ENCODE measurements at regions not wholly inside any gene's neighbourhood (a gene's known extent, or its start where the extent isn't known, plus 50 kb on each side); places are given as distances from the start of the nearest gene placed in this dataset.
"Not testable (repeated sequence)": the region's sequence is repeated elsewhere in the genome, so short reads cannot be mapped to it uniquely, and the experiment has no call there.

GRCh38 chr14:21941885-21942284 lies 268.3 kb upstream of the OR4E1 start:
- DNase-seq = no peak

GRCh38 chr14:21940887-21941856 lies 267.6 kb upstream of the OR4E1 start:
- DNase-seq = no peak

GRCh38 chr14:21939836-21940235 lies 266.2 kb upstream of the OR4E1 start:
- DNase-seq = no peak

GRCh38 chr14:21937996-21938395 lies 264.4 kb upstream of the OR4E1 start:
- no peak for DNase-seq

- no peak for DNase-seq
Measured at GRCh38 chr14:21933681-21934080, 260.1 kb upstream of the OR4E1 start.

GRCh38 chr14:21924479-21924878 lies 250.9 kb upstream of the OR4E1 start:
- no peak for DNase-seq

- DNase-seq = no peak
Measured at GRCh38 chr14:21923820-21924219, 250.2 kb upstream of the OR4E1 start.

- DNase-seq = no peak
Measured at GRCh38 chr14:21921453-21921852, 247.8 kb upstream of the OR4E1 start.

- no peak for DNase-seq
Measured at GRCh38 chr14:21917699-21918436, 244.2 kb upstream of the OR4E1 start.

- no peak for DNase-seq
Measured at GRCh38 chr14:21915826-21916225, 242.2 kb upstream of the OR4E1 start.

GRCh38 chr14:21913759-21914158 lies 240.1 kb upstream of the OR4E1 start:
- no peak for DNase-seq

GRCh38 chr14:21912367-21912766 lies 238.7 kb upstream of the OR4E1 start:
- DNase-seq = no peak

GRCh38 chr14:21911877-21912276 lies 238.3 kb upstream of the OR4E1 start:
- no peak for DNase-seq

GRCh38 chr14:21910260-21910659 lies 236.6 kb upstream of the OR4E1 start:
- no peak for DNase-seq

- no peak for DNase-seq
Measured at GRCh38 chr14:21902561-21903181, 229.1 kb upstream of the OR4E1 start.

GRCh38 chr14:21894898-21895194 lies 221.2 kb upstream of the OR4E1 start:
- DNase-seq = not testable (repeated sequence)

GRCh38 chr14:21894003-21894897 lies 220.6 kb upstream of the OR4E1 start:
- DNase-seq = no peak

- DNase-seq = no peak
Measured at GRCh38 chr14:21891921-21892320, 218.3 kb upstream of the OR4E1 start.

GRCh38 chr14:21884995-21885394 lies 211.4 kb upstream of the OR4E1 start:
- DNase-seq = no peak

GRCh38 chr14:21882226-21882625 lies 208.6 kb upstream of the OR4E1 start:
- no peak for DNase-seq

GRCh38 chr14:21880918-21881317 lies 207.3 kb upstream of the OR4E1 start:
- no peak for DNase-seq

- no peak for DNase-seq
Measured at GRCh38 chr14:21875791-21876190, 202.2 kb upstream of the OR4E1 start.

GRCh38 chr14:21874946-21875345 lies 201.3 kb upstream of the OR4E1 start:
- DNase-seq = no peak

All from NCI-H187 (cell line).